ENCODE measurements at regions not wholly inside any gene's neighbourhood (a gene's known extent, or its start where the extent isn't known, plus 50 kb on each side); places are given as distances from the start of the nearest gene placed in this dataset.

GRCh38 chr3:104510131-104510849, 856.4 kb upstream of the ALCAM start:
- no peak for FAIRE-seq
- Histone ChIP-seq H3K4me3 (ENCODE audit: low read length in 3 of 3) (no peak overlapping the region), H3K9me3 (ENCODE audit: control insufficient read depth in 2 of 3, insufficient read depth in 1 of 3, low read length in 3 of 3) (no peaks in the 10 kb centered on the region)

GRCh38 chr3:104514371-104514770, 852.3 kb upstream of the ALCAM start:
- intact Hi-C loops (cut with DNase I), result no loop called here
- H3K9me3 ChIP-seq (ENCODE audit: control insufficient read depth in 2 of 3, insufficient read depth in 1 of 3, low read length in 3 of 3), result no peaks in the 10 kb centered on the region
- H3K36me3 ChIP-seq (ENCODE audit: control insufficient read depth in 2 of 3, insufficient read depth in 3 of 3, low read length in 3 of 3), result no peaks in the 10 kb centered on the region
- H3K4me1 ChIP-seq (ENCODE audit: control insufficient read depth in 2 of 3, insufficient read depth in 2 of 3, low read depth in 1 of 3, low read length in 3 of 3), result no peaks in the 10 kb centered on the region
- H3K27ac ChIP-seq (ENCODE audit: low read depth in 2 of 2, low read length in 2 of 2), result no peak overlapping the region
- FAIRE-seq, result no peak
- no peak for TF ChIP-seq CTCF (IDR thresholded peaks at IDR 0.05; ENCODE audit: borderline replicate concordance, extremely low read depth, insufficient read depth)
- no peaks in the 10 kb centered on the region for H3K27me3 ChIP-seq (ENCODE audit: control insufficient read depth, insufficient read depth, low read length)
- H3K4me3 ChIP-seq (ENCODE audit: low read length in 3 of 3), result no peak overlapping the region
- H3K9ac ChIP-seq (ENCODE audit: low read length in 3 of 3), result no peak overlapping the region
- DNase-seq, result no peak

More at GRCh38 chr3:104510131-104510849, 856.4 kb upstream of the ALCAM start:
- Histone ChIP-seq H3K4me1 (ENCODE audit: control insufficient read depth in 2 of 3, insufficient read depth in 2 of 3, low read depth in 1 of 3, low read length in 3 of 3) (no peaks in the 10 kb centered on the region), H3K9ac (ENCODE audit: low read length in 3 of 3) (no peak overlapping the region), H3K36me3 (ENCODE audit: control insufficient read depth in 2 of 3, insufficient read depth in 3 of 3, low read length in 3 of 3) (no peaks in the 10 kb centered on the region), H3K27me3 (ENCODE audit: control insufficient read depth, insufficient read depth, low read length) (no peaks in the 10 kb centered on the region), H3K27ac (ENCODE audit: low read depth in 2 of 2, low read length in 2 of 2) (no peak overlapping the region)
- intact Hi-C loops (cut with DNase I), result no loop called here
- no peak for TF ChIP-seq CTCF (IDR thresholded peaks at IDR 0.05; ENCODE audit: borderline replicate concordance, extremely low read depth, insufficient read depth)
- DNase-seq, result peak in 1 of 5 donors; percentile 15

- no peak for FAIRE-seq
- DNase-seq, result no peak
These were observed 851.9 kb upstream of the ALCAM start for GRCh38 chr3:104514776-104515175.

More at GRCh38 chr3:104514776-104515175, 851.9 kb upstream of the ALCAM start:
- Histone ChIP-seq H3K4me1 (ENCODE audit: control insufficient read depth in 2 of 3, insufficient read depth in 2 of 3, low read depth in 1 of 3, low read length in 3 of 3) (no peaks in the 10 kb centered on the region), H3K27me3 (ENCODE audit: control insufficient read depth, insufficient read depth, low read length) (no peaks in the 10 kb centered on the region), H3K36me3 (ENCODE audit: control insufficient read depth in 2 of 3, insufficient read depth in 3 of 3, low read length in 3 of 3) (no peaks in the 10 kb centered on the region), H3K4me3 (ENCODE audit: low read length in 3 of 3) (no peak overlapping the region), H3K27ac (ENCODE audit: low read depth in 2 of 2, low read length in 2 of 2) (no peak overlapping the region), H3K9me3 (ENCODE audit: control insufficient read depth in 2 of 3, insufficient read depth in 1 of 3, low read length in 3 of 3) (no peaks in the 10 kb centered on the region), H3K9ac (ENCODE audit: low read length in 3 of 3) (no peak overlapping the region)
- intact Hi-C loops (cut with DNase I), result no loop called here
- TF ChIP-seq CTCF (IDR thresholded peaks at IDR 0.05; ENCODE audit: borderline replicate concordance, extremely low read depth, insufficient read depth), result no peak
